ENCODE measurements at regions not wholly inside any gene's neighbourhood (a gene's known extent, or its start where the extent isn't known, plus 50 kb on each side); places are given as distances from the start of the nearest gene placed in this dataset.

- Histone ChIP-seq H2AFZ (replicated peaks; ENCODE audit: low read length, poor library complexity) (no peak overlapping the region), H2AK9ac (replicated peaks; ENCODE audit: low read depth, low read length, poor library complexity) (no peak overlapping the region), H3K79me1 (ENCODE audit: low read depth in 1 of 2, low read length in 2 of 2) (no peaks in the 10 kb centered on the region), H3K27ac (ENCODE audit: insufficient read depth, low read length) (no peak overlapping the region), H3K9ac (ENCODE audit: low read depth, low read length) (no peak overlapping the region), H4K20me1 (ENCODE audit: insufficient read depth, low read length) (no peaks in the 10 kb centered on the region), H3K23ac (ENCODE audit: low read depth, low read length) (no peak overlapping the region), H3K18ac (ENCODE audit: low read depth, low read length) (no peak overlapping the region), H2BK20ac (ENCODE audit: low read depth, low read length) (no peak overlapping the region), H3K4me1 (ENCODE audit: control insufficient read depth, insufficient read depth, low read length) (no peaks in the 10 kb centered on the region), H4K91ac (ENCODE audit: insufficient read depth, low read depth, low read length) (no peak overlapping the region), H3K9me3 (ENCODE audit: control insufficient read depth, insufficient read depth, low read length) (0 out of 2 replicates have a peak, but pooled peaks cover 2% of the 10 kb centered on the region), H3K56ac (ENCODE audit: extremely low read depth, insufficient read depth, low read length) (no peak overlapping the region), H4K5ac (ENCODE audit: low read depth, low read length) (no peak overlapping the region), H2AK5ac (ENCODE audit: low read depth, low read length) (no peak overlapping the region), H4K8ac (ENCODE audit: low read depth in 2 of 2, low read length in 2 of 2) (no peak overlapping the region), H2BK5ac (ENCODE audit: low read depth, low read length, poor library complexity, severe bottlenecking) (no peak overlapping the region), H3K4me3 (ENCODE audit: insufficient read depth, low read depth, low read length) (no peak overlapping the region), H3K4ac (ENCODE audit: low read depth, low read length) (no peak overlapping the region), H3K27me3 (ENCODE audit: control insufficient read depth, insufficient read depth, low read length) (no peaks in the 10 kb centered on the region), H3K36me3 (ENCODE audit: control insufficient read depth, insufficient read depth, low read length) (no peaks in the 10 kb centered on the region), H2BK120ac (ENCODE audit: low read depth, low read length) (no peak overlapping the region), H3K14ac (replicated peaks; ENCODE audit: low read depth, low read length) (no peak overlapping the region), H3K9me1 (ENCODE audit: insufficient read depth, low read length) (no peaks in the 10 kb centered on the region), H3K4me2 (ENCODE audit: low read depth, low read length) (no peak overlapping the region), H2BK15ac (ENCODE audit: low read depth, low read length) (no peak overlapping the region)
- no TSS peak for BruUV-seq (replicated peaks)
- POLR2A ChIA-PET (ENCODE audit: unreplicated experiment): no interaction called here
- no CpG with 5 or more reads among the region's 3 CpGs for WGBS, 2 experiments (ENCODE audit: extremely low coverage in 2 of 2, insufficient read length in 1 of 2)
- intact Hi-C loops (cut with micrococcal nuclease) (no loop called here), dilution Hi-C loops (cut with HindIII; ENCODE audit: low sequenced_read_pairs, unreplicated experiment) (no loop called here), in situ Hi-C loops (cut with MboI; ENCODE audit: low sequenced_read_pairs) (no loop called here)
- DNase-seq (no peak), ATAC-seq (ENCODE audit: low read depth) (no peak)
- TF ChIP-seq, protein P1, sequence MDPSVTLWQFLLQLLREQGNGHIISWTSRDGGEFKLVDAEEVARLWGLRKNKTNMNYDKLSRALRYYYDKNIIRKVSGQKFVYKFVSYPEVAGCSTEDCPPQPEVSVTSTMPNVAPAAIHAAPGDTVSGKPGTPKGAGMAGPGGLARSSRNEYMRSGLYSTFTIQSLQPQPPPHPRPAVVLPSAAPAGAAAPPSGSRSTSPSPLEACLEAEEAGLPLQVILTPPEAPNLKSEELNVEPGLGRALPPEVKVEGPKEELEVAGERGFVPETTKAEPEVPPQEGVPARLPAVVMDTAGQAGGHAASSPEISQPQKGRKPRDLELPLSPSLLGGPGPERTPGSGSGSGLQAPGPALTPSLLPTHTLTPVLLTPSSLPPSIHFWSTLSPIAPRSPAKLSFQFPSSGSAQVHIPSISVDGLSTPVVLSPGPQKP (IDR thresholded peaks at IDR 0.05; ENCODE audit: borderline replicate concordance, low read depth, low read length): no peak
- TF ChIP-seq, protein P2, sequence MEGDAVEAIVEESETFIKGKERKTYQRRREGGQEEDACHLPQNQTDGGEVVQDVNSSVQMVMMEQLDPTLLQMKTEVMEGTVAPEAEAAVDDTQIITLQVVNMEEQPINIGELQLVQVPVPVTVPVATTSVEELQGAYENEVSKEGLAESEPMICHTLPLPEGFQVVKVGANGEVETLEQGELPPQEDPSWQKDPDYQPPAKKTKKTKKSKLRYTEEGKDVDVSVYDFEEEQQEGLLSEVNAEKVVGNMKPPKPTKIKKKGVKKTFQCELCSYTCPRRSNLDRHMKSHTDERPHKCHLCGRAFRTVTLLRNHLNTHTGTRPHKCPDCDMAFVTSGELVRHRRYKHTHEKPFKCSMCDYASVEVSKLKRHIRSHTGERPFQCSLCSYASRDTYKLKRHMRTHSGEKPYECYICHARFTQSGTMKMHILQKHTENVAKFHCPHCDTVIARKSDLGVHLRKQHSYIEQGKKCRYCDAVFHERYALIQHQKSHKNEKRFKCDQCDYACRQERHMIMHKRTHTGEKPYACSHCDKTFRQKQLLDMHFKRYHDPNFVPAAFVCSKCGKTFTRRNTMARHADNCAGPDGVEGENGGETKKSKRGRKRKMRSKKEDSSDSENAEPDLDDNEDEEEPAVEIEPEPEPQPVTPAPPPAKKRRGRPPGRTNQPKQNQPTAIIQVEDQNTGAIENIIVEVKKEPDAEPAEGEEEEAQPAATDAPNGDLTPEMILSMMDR (conservative IDR thresholded peaks at IDR 0.05; ENCODE audit: low read depth, low read length): no peak
- TF ChIP-seq MAFK (IDR thresholded peaks at IDR 0.05; ENCODE audit: low read depth, low read length): no peak
- no peak for TF ChIP-seq MXI1 (IDR thresholded peaks at IDR 0.05; ENCODE audit: borderline replicate concordance, low read depth, low read length)
- no peak for TF ChIP-seq MAZ (IDR thresholded peaks at IDR 0.05; ENCODE audit: borderline replicate concordance, low read depth, low read length)
- no peak for TF ChIP-seq POLR2A (IDR thresholded peaks at IDR 0.05; ENCODE audit: low read depth, low read length)
- TF ChIP-seq BHLHE40 (IDR thresholded peaks at IDR 0.05; ENCODE audit: low read depth, low read length): no peak
- no peak for TF ChIP-seq NFE2L2 (IDR thresholded peaks at IDR 0.05; ENCODE audit: low read depth, low read length)
- CTCF ChIA-PET: no interaction called here
Observed at GRCh38 chr2:22209545-22209944, 1085.8 kb downstream of the TDRD15 start.

All from IMR-90 (cell line).